Muscle layer of duodenum (tissue), 2 donors: ENCODE measurements at regions not wholly inside any gene's neighbourhood (a gene's known extent, or its start where the extent isn't known, plus 50 kb on each side); places are given as distances from the start of the nearest gene placed in this dataset.

Experiments
- H3K27ac ChIP-seq: one replicate; pipeline ENCODE4 v1.7.0; 2013; ENCODE audit warnings: mild to moderate bottlenecking, low read length
- H3K27me3 ChIP-seq: one replicate; pipeline ENCODE4 v1.7.0; 2013; ENCODE audit warnings: low read depth, mild to moderate bottlenecking, control low read depth, low read length
- H3K36me3 ChIP-seq, 2 donors: one replicate each; pipeline ENCODE4 v1.7.0; 2013; ENCODE audit warnings: low read length in 2 of 2, control low read depth in 1 of 2, mild to moderate bottlenecking in 1 of 2; ENCODE audit not compliant: insufficient read depth in 2 of 2, control insufficient read depth in 1 of 2
- H3K4me1 ChIP-seq, 2 donors: one replicate each; pipeline ENCODE4 v1.7.0; 2013; ENCODE audit warnings: low read length in 2 of 2, mild to moderate bottlenecking in 2 of 2, control low read depth in 1 of 2, moderate library complexity in 1 of 2; ENCODE audit not compliant: insufficient read depth in 2 of 2, control insufficient read depth in 1 of 2
- H3K4me3 ChIP-seq, 2 donors: one replicate each; pipeline ENCODE4 v1.7.0; 2013; ENCODE audit warnings: low read length in 2 of 2, low read depth in 1 of 2, mild to moderate bottlenecking in 1 of 2
- H3K9me3 ChIP-seq, 2 donors: one replicate each; pipeline ENCODE4 v1.7.0; 2013; ENCODE audit warnings: low read length in 2 of 2, control low read depth in 1 of 2, mild to moderate bottlenecking in 1 of 2; ENCODE audit not compliant: control insufficient read depth in 1 of 2
- donor health status: healthy.

DNA sequence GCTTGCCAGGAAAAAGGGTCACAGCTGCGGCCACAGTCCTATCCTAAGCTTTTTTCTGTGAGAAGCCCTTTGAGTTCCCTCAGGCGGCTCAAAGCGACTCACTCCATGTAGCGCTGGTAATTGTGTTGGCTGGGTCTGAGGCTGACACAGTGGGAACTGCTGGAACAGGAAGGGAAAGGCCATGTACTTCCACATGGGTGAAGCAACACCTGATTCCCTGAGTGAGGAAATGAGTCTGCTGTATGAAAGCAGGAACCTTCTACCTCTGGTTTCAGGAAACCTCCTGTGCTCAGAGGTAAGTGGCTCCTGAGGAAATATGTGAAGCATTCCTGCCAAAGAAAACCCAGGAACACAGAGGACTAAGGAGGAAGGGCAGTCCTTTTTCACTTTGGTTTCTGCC, 734.6 kb upstream of the SORCS1 start:
- H3K27me3 ChIP-seq: no peaks in the 10 kb centered on the region
- no peak overlapping the region for H3K27ac ChIP-seq
- no peaks in the 10 kb centered on the region for H3K36me3 ChIP-seq
- H3K9me3 ChIP-seq: no peaks in the 10 kb centered on the region
- no peaks in the 10 kb centered on the region for H3K4me1 ChIP-seq
- no peak overlapping the region for H3K4me3 ChIP-seq

DNA sequence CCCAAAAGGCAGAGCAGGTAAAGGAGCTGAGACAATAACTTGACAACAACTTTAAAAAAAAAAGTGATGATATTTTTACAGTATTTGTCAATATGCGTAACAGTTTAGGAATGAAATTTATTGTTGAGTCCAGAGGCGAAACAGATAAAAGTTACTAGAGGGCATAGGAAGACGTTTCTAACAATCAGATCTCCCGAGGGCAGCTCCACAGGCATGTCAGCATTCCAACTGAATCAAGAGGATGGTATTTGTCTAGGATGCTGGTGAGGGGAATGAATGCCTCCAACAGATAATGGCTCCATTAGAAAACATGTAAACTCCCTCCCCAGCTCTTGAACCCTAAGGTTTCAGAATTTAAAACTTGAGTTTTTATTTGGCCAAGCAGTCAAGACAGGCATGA, 733.9 kb upstream of the SORCS1 start:
- Histone ChIP-seq H3K4me3 (no peak overlapping the region), H3K36me3 (no peaks in the 10 kb centered on the region), H3K27me3 (no peaks in the 10 kb centered on the region), H3K4me1 (no peaks in the 10 kb centered on the region), H3K27ac (no peak overlapping the region), H3K9me3 (no peaks in the 10 kb centered on the region)

DNA sequence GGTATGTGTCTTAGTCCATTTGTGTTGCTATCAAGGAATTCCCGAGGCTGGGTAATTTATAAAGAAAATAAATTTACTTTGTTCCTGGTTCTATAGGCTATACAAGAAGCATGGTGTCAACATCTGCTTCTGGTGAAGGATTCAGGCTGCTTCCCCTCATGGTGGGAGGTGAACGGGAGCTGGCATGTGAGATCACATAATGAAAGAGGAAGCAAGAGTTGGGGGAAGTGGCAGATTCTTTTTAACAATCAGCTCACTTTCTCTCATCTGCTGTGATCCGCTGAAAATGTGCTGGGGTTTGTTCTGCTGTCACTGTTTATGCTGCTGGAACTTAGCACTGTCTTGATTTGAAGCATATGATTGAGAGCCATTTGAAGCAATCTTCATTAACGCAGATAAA, 730.0 kb upstream of the SORCS1 start:
- H3K36me3 ChIP-seq: no peaks in the 10 kb centered on the region
- H3K4me3 ChIP-seq: no peak overlapping the region
- no peaks in the 10 kb centered on the region for H3K9me3 ChIP-seq
- no peak overlapping the region for H3K27ac ChIP-seq
- H3K4me1 ChIP-seq: no peaks in the 10 kb centered on the region
- no peaks in the 10 kb centered on the region for H3K27me3 ChIP-seq

DNA sequence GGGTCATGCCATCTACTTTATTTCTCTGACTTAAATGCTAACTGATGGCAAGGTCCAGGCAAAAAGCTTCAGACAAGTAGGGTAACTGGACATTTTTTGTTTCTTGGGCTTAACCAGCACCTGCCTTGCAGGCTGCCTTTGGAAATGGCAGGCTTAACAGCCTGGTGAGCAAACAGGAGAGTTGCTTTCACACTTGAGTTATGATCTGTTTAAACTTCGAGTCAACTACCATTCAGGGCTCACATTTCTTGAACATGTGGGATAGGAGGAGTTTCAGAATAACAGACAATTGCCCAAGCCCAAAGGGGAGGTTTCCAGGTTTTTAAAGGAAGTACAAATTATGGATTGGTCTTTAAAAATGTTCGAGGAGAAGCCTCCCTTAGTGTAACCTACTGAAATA, 724.6 kb upstream of the SORCS1 start:
- Histone ChIP-seq H3K27me3 (no peaks in the 10 kb centered on the region), H3K27ac (no peak overlapping the region), H3K4me1 (no peaks in the 10 kb centered on the region), H3K36me3 (no peaks in the 10 kb centered on the region), H3K4me3 (no peak overlapping the region), H3K9me3 (no peaks in the 10 kb centered on the region)

GRCh38 chr10:107880185-107880584, 715.7 kb upstream of the SORCS1 start:
- Histone ChIP-seq H3K9me3 (peaks cover 0 to 11% of the 10 kb centered on the region in 2 donors), H3K4me1 (no peaks in the 10 kb centered on the region), H3K27ac (no peak overlapping the region), H3K36me3 (no peaks in the 10 kb centered on the region), H3K4me3 (no peak overlapping the region), H3K27me3 (no peaks in the 10 kb centered on the region)

DNA sequence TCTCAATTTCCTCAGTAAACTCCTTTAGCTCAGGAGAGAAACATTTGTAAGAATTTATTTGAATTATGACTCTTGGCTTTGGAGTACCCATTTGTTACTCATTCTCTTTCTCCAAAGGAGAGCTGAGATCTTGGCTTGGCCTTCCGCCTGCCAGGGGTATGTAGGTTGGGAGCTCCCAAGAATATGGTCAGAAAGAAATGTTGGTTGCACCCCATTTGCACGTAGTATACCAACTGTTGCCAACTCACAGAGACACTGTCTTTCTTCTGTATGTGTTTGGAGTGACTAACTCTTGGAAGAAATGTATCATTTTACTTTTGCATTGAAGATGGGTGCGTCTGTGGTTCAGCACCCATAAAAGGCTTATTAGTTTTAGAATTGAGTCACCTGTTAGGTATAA, 708.5 kb upstream of the SORCS1 start:
- no peaks in the 10 kb centered on the region for H3K36me3 ChIP-seq
- H3K27ac ChIP-seq: no peak overlapping the region
- no peaks in the 10 kb centered on the region for H3K4me1 ChIP-seq
- no peaks in the 10 kb centered on the region for H3K9me3 ChIP-seq
- no peak overlapping the region for H3K4me3 ChIP-seq
- no peaks in the 10 kb centered on the region for H3K27me3 ChIP-seq

DNA sequence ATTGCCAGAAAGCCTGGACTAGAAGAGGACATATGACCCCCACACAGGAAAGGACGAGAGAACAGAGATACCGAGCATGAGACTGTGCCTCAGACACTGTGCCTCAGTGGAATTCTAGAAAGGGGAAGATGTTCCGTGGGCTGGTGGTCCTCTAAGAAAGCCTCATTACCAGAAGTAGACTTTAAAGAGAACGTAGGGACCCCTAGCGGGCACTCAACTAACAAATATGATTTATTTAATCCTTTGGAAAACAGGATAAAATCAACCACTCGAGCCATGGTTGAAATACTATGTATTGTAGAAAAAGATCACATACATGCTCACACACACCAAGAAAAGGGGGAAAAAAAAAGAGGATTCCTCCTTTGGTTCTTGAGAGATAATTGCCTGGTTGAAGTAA, 701.2 kb upstream of the SORCS1 start:
- H3K36me3 ChIP-seq: no peaks in the 10 kb centered on the region
- no peaks in the 10 kb centered on the region for H3K4me1 ChIP-seq
- H3K4me3 ChIP-seq: no peak overlapping the region
- H3K27ac ChIP-seq: no peak overlapping the region
- H3K9me3 ChIP-seq: no peaks in the 10 kb centered on the region
- H3K27me3 ChIP-seq: no peaks in the 10 kb centered on the region

- Histone ChIP-seq H3K9me3 (no peaks in the 10 kb centered on the region), H3K4me1 (no peaks in the 10 kb centered on the region), H3K27me3 (no peaks in the 10 kb centered on the region), H3K27ac (no peak overlapping the region), H3K36me3 (no peaks in the 10 kb centered on the region), H3K4me3 (no peak overlapping the region)
Measured at GRCh38 chr10:107859065-107859464, 694.6 kb upstream of the SORCS1 start.

DNA sequence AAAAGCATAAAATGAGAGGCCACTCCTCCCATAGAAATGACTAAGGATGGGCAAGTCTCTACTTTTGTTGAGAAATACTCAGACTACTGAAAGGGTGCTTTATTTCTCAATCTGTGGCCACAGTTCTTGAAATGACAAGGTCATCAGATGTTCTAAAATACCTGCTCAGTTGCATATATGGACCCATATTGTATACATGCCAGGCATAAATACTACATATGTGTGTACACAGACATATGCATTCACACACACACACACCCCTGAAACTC, 691.5 kb upstream of the SORCS1 start:
- peaks cover 0 to under 1% of the 10 kb centered on the region in 2 donors for H3K9me3 ChIP-seq
- H3K36me3 ChIP-seq: no peaks in the 10 kb centered on the region
- H3K27ac ChIP-seq: no peak overlapping the region
- no peak overlapping the region for H3K4me3 ChIP-seq
- H3K4me1 ChIP-seq: no peaks in the 10 kb centered on the region
- no peaks in the 10 kb centered on the region for H3K27me3 ChIP-seq

GRCh38 chr10:107855301-107856046, 691.0 kb upstream of the SORCS1 start:
- H3K4me1 ChIP-seq: no peaks in the 10 kb centered on the region
- H3K27me3 ChIP-seq: no peaks in the 10 kb centered on the region
- H3K9me3 ChIP-seq: peaks cover 0 to 5% of the 10 kb centered on the region in 2 donors
- no peak overlapping the region for H3K27ac ChIP-seq
- H3K4me3 ChIP-seq: no peak overlapping the region
- no peaks in the 10 kb centered on the region for H3K36me3 ChIP-seq

GRCh38 chr10:107848726-107849360, 684.3 kb upstream of the SORCS1 start:
- H3K27me3 ChIP-seq: no peaks in the 10 kb centered on the region
- H3K4me1 ChIP-seq: no peaks in the 10 kb centered on the region
- peaks cover 0 to 5% of the 10 kb centered on the region in 2 donors for H3K9me3 ChIP-seq
- no peak overlapping the region for H3K4me3 ChIP-seq
- H3K27ac ChIP-seq: no peak overlapping the region
- no peaks in the 10 kb centered on the region for H3K36me3 ChIP-seq

- H3K9me3 ChIP-seq: peaks cover 0 to 5% of the 10 kb centered on the region in 2 donors
- no peaks in the 10 kb centered on the region for H3K4me1 ChIP-seq
- H3K27me3 ChIP-seq: no peaks in the 10 kb centered on the region
- H3K36me3 ChIP-seq: no peaks in the 10 kb centered on the region
- no peak overlapping the region for H3K4me3 ChIP-seq
- no peak overlapping the region for H3K27ac ChIP-seq
Measured at GRCh38 chr10:107847620-107848019, 683.1 kb upstream of the SORCS1 start.
